ENCODE measurements at regions not wholly inside any gene's neighbourhood (a gene's known extent, or its start where the extent isn't known, plus 50 kb on each side); places are given as distances from the start of the nearest gene placed in this dataset.
"Not testable (repeated sequence)": the region's sequence is repeated elsewhere in the genome, so short reads cannot be mapped to it uniquely, and the experiment has no call there.

GRCh38 chr18:25533218-25533617 lies 181.3 kb upstream of the ZNF521 start:
- DNase-seq, result no peak
- Histone ChIP-seq H3K4me1 (no peaks in the 10 kb centered on the region), H3K9me3 (replicated peaks) (no peaks in the 10 kb centered on the region), H3K36me3 (no peaks in the 10 kb centered on the region), H3K27ac (replicated peaks) (no peak overlapping the region), H3K4me3 (no peak overlapping the region), H3K27me3 (ENCODE audit: low read depth) (no peaks in the 10 kb centered on the region)
- intact Hi-C loops (cut with micrococcal nuclease), result no loop called here
- no peak for TF ChIP-seq CTCF (IDR thresholded peaks at IDR 0.05; ENCODE audit: borderline replicate concordance)

DNA sequence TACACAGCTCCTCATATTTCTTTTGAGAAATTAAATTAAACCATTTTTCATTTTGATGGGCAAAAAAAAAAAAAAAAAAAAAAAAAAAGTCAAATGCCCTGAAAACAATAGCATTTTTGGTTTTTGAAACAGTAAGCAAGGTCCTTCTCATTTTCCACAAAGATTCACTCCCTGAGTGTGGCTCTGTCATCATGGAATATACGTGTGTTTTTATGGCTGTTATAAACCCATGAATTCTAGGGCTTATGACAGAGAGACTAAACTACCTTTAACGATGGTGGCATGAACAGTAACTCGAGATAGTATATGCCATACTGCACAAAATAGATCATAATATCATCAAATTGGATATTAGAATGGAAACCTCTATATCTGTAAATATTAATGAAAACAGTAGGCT lies 179.2 kb upstream of the ZNF521 start:
- intact Hi-C loops (cut with micrococcal nuclease), result no loop called here
- H3K9me3 ChIP-seq (replicated peaks), result no peaks in the 10 kb centered on the region
- TF ChIP-seq CTCF (IDR thresholded peaks at IDR 0.05; ENCODE audit: borderline replicate concordance), result no peak
- H3K36me3 ChIP-seq, result no peaks in the 10 kb centered on the region
- H3K27ac ChIP-seq (replicated peaks), result no peak overlapping the region
- no peaks in the 10 kb centered on the region for H3K27me3 ChIP-seq (ENCODE audit: low read depth)
- DNase-seq, result no peak
- H3K4me3 ChIP-seq, result no peak overlapping the region
- H3K4me1 ChIP-seq, result no peaks in the 10 kb centered on the region

DNA sequence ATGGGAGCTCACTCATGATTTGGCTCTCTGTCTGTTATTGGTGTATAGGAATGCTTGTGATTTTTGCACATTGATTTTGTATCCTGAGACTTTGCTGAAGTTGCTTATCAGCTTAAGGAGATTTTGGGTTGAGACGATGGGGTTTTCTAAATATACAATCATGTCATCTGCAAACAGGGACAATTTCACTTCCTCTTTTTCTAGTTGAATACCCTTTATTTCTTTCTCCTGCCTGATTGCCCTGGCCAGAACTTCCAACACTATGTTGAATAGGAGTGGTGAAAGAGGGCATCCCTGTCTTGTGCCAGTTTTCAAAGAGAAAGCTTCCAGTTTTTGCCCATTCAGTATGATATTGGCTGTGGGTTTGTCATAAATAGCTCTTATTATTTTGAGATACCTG lies 173.8 kb upstream of the ZNF521 start:
- H3K27me3 ChIP-seq (ENCODE audit: low read depth); H3K27ac ChIP-seq (replicated peaks); H3K4me1 ChIP-seq; intact Hi-C loops (cut with micrococcal nuclease); H3K4me3 ChIP-seq; H3K9me3 ChIP-seq (replicated peaks); H3K36me3 ChIP-seq; DNase-seq: not testable (repeated sequence)

- H3K36me3 ChIP-seq, result no peaks in the 10 kb centered on the region
- intact Hi-C loops (cut with micrococcal nuclease), result no loop called here
- no peak for TF ChIP-seq CTCF (IDR thresholded peaks at IDR 0.05; ENCODE audit: borderline replicate concordance)
- no peaks in the 10 kb centered on the region for H3K9me3 ChIP-seq (replicated peaks)
- no peaks in the 10 kb centered on the region for H3K27me3 ChIP-seq (ENCODE audit: low read depth)
- H3K4me1 ChIP-seq, result peaks cover 8% of the 10 kb centered on the region
- H3K27ac ChIP-seq (replicated peaks), result no peak overlapping the region
- no peak overlapping the region for H3K4me3 ChIP-seq
- DNase-seq, result no peak
Measured at GRCh38 chr18:25518716-25519053, 166.7 kb upstream of the ZNF521 start.

DNA sequence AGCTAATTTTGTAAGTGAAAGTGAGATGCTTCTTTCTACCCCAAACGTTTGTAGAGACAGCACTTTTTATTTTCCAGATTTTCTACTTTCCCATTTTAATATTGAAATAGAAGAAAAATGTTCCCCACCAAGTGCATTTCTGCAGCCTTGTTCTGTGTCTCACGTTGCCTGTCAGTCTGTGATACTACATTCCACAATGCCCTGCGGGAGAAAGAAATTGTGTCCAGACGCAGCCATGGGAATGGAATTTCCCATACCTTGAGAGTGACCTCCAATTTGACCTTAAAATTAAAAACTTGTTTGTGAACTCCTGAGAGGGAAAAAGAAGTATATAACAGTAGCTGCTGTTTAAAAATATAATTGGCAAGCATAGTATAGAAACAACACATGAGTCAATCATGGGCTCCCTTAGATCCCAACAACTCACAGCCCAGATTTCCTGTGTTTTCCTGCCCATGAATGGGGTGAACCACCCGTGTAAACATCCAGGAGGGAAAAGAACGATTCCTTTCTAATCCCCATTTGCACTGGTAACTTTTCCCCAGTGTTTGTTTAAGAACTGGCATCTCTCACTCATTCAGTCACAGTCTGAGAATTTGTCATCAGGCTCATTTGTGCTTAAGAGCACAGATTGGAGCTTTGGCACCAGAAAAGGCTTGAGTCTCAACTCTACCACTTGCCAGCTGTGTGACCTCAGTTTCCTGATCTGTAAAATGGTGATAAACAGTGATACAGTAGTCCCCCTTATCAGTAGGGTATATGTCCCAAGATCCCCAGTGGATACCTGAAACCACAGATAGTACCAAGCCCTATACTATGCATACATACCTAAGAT lies 166.1 kb upstream of the ZNF521 start:
- H3K27me3 ChIP-seq (ENCODE audit: low read depth), result no peaks in the 10 kb centered on the region
- H3K36me3 ChIP-seq, result no peaks in the 10 kb centered on the region
- H3K4me1 ChIP-seq, result peaks cover 8% of the 10 kb centered on the region
- no peak for TF ChIP-seq CTCF (IDR thresholded peaks at IDR 0.05; ENCODE audit: borderline replicate concordance)
- no peak overlapping the region for H3K27ac ChIP-seq (replicated peaks)
- intact Hi-C loops (cut with micrococcal nuclease), result no loop called here
- no peak overlapping the region for H3K4me3 ChIP-seq
- no peak for DNase-seq
- no peaks in the 10 kb centered on the region for H3K9me3 ChIP-seq (replicated peaks)

GRCh38 chr18:25516747-25517498 lies 165.0 kb upstream of the ZNF521 start:
- Histone ChIP-seq H3K36me3 (no peaks in the 10 kb centered on the region), H3K4me3 (no peak overlapping the region), H3K4me1 (peaks cover 8% of the 10 kb centered on the region), H3K27me3 (ENCODE audit: low read depth) (no peaks in the 10 kb centered on the region), H3K9me3 (replicated peaks) (no peaks in the 10 kb centered on the region), H3K27ac (replicated peaks) (no peak overlapping the region)
- no peak for DNase-seq
- TF ChIP-seq CTCF (IDR thresholded peaks at IDR 0.05; ENCODE audit: borderline replicate concordance), result no peak
- intact Hi-C loops (cut with micrococcal nuclease), result no loop called here
